ENCODE measurements at regions not wholly inside any gene's neighbourhood (a gene's known extent, or its start where the extent isn't known, plus 50 kb on each side); places are given as distances from the start of the nearest gene placed in this dataset.

DNA sequence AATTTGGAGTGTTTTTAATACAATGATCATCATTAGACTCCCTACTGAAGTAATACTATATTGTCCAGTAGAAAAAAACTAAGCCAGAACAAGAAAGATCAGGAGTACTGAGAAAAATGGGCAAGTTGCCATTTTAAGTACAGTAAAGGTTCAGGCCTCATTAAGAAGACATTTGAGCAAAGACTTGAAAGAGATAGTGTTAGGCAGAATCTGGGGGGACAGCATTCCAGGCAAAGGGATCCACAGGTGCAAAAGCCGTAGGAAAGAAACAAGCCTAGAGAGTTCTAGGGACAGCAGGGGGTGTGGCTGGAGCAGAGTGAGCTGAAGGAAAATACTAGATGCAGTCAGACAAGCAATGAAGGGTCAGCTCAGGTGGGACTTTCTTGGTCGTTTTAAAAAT, 58.1 kb upstream of the INTU start:
- TF ChIP-seq, protein P1, sequence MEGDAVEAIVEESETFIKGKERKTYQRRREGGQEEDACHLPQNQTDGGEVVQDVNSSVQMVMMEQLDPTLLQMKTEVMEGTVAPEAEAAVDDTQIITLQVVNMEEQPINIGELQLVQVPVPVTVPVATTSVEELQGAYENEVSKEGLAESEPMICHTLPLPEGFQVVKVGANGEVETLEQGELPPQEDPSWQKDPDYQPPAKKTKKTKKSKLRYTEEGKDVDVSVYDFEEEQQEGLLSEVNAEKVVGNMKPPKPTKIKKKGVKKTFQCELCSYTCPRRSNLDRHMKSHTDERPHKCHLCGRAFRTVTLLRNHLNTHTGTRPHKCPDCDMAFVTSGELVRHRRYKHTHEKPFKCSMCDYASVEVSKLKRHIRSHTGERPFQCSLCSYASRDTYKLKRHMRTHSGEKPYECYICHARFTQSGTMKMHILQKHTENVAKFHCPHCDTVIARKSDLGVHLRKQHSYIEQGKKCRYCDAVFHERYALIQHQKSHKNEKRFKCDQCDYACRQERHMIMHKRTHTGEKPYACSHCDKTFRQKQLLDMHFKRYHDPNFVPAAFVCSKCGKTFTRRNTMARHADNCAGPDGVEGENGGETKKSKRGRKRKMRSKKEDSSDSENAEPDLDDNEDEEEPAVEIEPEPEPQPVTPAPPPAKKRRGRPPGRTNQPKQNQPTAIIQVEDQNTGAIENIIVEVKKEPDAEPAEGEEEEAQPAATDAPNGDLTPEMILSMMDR (IDR thresholded peaks at IDR 0.05; ENCODE audit: extremely low read depth in 1 of 2, insufficient read depth in 1 of 2, low read depth in 1 of 2, low read length in 2 of 2): no peak
- TF ChIP-seq MYC (IDR thresholded peaks at IDR 0.05; ENCODE audit: low read depth, low read length) (no peak), JUN (IDR thresholded peaks at IDR 0.05; ENCODE audit: borderline replicate concordance, insufficient read depth, insufficient read length, low read depth) (no peak)
- Histone ChIP-seq H3K27ac (ENCODE audit: insufficient read depth, low read depth, low read length) (no peak overlapping the region), H3K9me1 (replicated peaks; ENCODE audit: control insufficient read depth, extremely low read depth, insufficient read depth, low read length) (no peaks in the 10 kb centered on the region), H3K9ac (replicated peaks; ENCODE audit: extremely low read depth, insufficient read depth, low read length) (no peak overlapping the region), H2AFZ (ENCODE audit: low read depth, low read length) (no peak overlapping the region), H3K4me2 (ENCODE audit: insufficient read depth, low read length) (no peak overlapping the region), H3K79me2 (ENCODE audit: control insufficient read depth, insufficient read depth, low read length) (no peaks in the 10 kb centered on the region), H3K4me3 (replicated peaks in 1 of 3; ENCODE audit: insufficient read depth in 1 of 3, low read depth in 1 of 3, low read length in 3 of 3) (no peak overlapping the region), H3K36me3 (ENCODE audit: control insufficient read depth in 2 of 2, extremely low read depth in 1 of 2, insufficient read depth in 2 of 2, low read length in 2 of 2) (no peaks in the 10 kb centered on the region), H3K9me3 (replicated peaks; ENCODE audit: control insufficient read depth, insufficient read depth, low read length) (no peaks in the 10 kb centered on the region), H3K4me1 (ENCODE audit: control insufficient read depth, extremely low read depth, insufficient read depth, low read length) (no peaks in the 10 kb centered on the region), H4K20me1 (replicated peaks; ENCODE audit: control insufficient read depth, extremely low read depth, insufficient read depth, low read length) (no peaks in the 10 kb centered on the region), H3K27me3 (ENCODE audit: control insufficient read depth in 2 of 2, insufficient read depth in 2 of 2, low read length in 2 of 2) (peaks cover 4% of the 10 kb centered on the region in 2 experiments)
- DNase-seq (ENCODE audit: low read depth, low spot score) (no peak), FAIRE-seq (no peak)
- dilution Hi-C loops (cut with MboI; ENCODE audit: extremely low pct_ligation_motif_present, low sequenced_read_pairs): no loop called here
- intact Hi-C loops (cut with micrococcal nuclease): no loop called here
- POLR2A ChIA-PET: no interaction called here
- no TSS peak for BruUV-seq (replicated peaks)
- CTCF ChIA-PET: interaction anchor here (2.0 kb wide), 1 partner anchor 12 kb away, joined by 7 read pairs; no protein-coding TSS in a partner anchor

DNA sequence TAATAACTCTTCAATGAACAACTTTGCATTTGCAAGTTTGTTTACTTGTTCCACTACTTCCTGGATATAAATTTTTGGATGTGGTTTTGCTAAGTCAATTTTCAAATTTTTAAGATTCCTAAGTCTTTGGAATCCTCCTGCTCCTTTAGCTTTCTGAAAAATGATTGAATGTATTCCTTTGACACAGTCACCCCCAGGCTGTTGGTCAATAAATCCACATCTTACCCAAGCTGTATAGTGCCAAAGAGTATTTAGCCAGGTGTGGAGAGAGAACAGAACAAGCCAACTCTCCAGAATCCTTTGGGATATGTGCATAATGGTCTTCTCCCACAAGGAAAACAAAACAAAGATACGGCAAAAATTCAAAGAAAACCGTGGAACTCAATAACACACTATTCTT, 56.9 kb upstream of the INTU start:
- TF ChIP-seq POLR2AphosphoS5 (IDR thresholded peaks at IDR 0.05; ENCODE audit: insufficient read depth, low read depth, low read length): no peak
- TF ChIP-seq JUN (IDR thresholded peaks at IDR 0.05; ENCODE audit: borderline replicate concordance, insufficient read depth, insufficient read length, low read depth): no peak
- TF ChIP-seq FOS (IDR thresholded peaks at IDR 0.05; ENCODE audit: borderline replicate concordance, insufficient read depth, low read length): no peak
- no peak for TF ChIP-seq EZH2 (IDR thresholded peaks at IDR 0.05; ENCODE audit: borderline replicate concordance, low read depth, low read length, severe bottlenecking)
- TF ChIP-seq, protein P1 (IDR thresholded peaks at IDR 0.05; ENCODE audit: extremely low read depth in 1 of 2, insufficient read depth in 1 of 2, low read depth in 1 of 2, low read length in 2 of 2): no peak
- no peak for TF ChIP-seq POLR2A (IDR thresholded peaks at IDR 0.05; ENCODE audit: low read depth, low read length)
- TF ChIP-seq, protein P2, sequence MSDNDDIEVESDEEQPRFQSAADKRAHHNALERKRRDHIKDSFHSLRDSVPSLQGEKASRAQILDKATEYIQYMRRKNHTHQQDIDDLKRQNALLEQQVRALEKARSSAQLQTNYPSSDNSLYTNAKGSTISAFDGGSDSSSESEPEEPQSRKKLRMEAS (IDR thresholded peaks at IDR 0.05; ENCODE audit: insufficient read depth, insufficient read length): no peak
- TF ChIP-seq GATA2 (IDR thresholded peaks at IDR 0.05; ENCODE audit: insufficient read depth, insufficient read length, low read depth, low read length): no peak
- TF ChIP-seq MYC (IDR thresholded peaks at IDR 0.05; ENCODE audit: low read depth, low read length): no peak
- Histone ChIP-seq H3K9me1 (replicated peaks; ENCODE audit: control insufficient read depth, extremely low read depth, insufficient read depth, low read length) (no peaks in the 10 kb centered on the region), H3K4me3 (replicated peaks in 1 of 3; ENCODE audit: insufficient read depth in 1 of 3, low read depth in 1 of 3, low read length in 3 of 3) (no peak overlapping the region), H3K9me3 (replicated peaks; ENCODE audit: control insufficient read depth, insufficient read depth, low read length) (no peaks in the 10 kb centered on the region), H3K79me2 (ENCODE audit: control insufficient read depth, insufficient read depth, low read length) (no peaks in the 10 kb centered on the region), H2AFZ (ENCODE audit: low read depth, low read length) (no peak overlapping the region), H3K4me1 (ENCODE audit: control insufficient read depth, extremely low read depth, insufficient read depth, low read length) (no peaks in the 10 kb centered on the region), H3K27me3 (ENCODE audit: control insufficient read depth in 2 of 2, insufficient read depth in 2 of 2, low read length in 2 of 2) (peaks cover 4% of the 10 kb centered on the region in 2 experiments), H3K9ac (replicated peaks; ENCODE audit: extremely low read depth, insufficient read depth, low read length) (no peak overlapping the region), H3K4me2 (ENCODE audit: insufficient read depth, low read length) (no peak overlapping the region), H4K20me1 (replicated peaks; ENCODE audit: control insufficient read depth, extremely low read depth, insufficient read depth, low read length) (no peaks in the 10 kb centered on the region), H3K27ac (ENCODE audit: insufficient read depth, low read depth, low read length) (no peak overlapping the region), H3K36me3 (ENCODE audit: control insufficient read depth in 2 of 2, extremely low read depth in 1 of 2, insufficient read depth in 2 of 2, low read length in 2 of 2) (no peaks in the 10 kb centered on the region)
- no peak for FAIRE-seq
- DNase-seq (ENCODE audit: low read depth, low spot score): no peak
- POLR2A ChIA-PET: no interaction called here
- CTCF ChIA-PET: interaction anchor here (2.0 kb wide), 1 partner anchor 11 kb away, joined by 7 read pairs; no protein-coding TSS in a partner anchor
- intact Hi-C loops (cut with micrococcal nuclease) (no loop called here), dilution Hi-C loops (cut with MboI; ENCODE audit: extremely low pct_ligation_motif_present, low sequenced_read_pairs) (no loop called here)
- BruUV-seq (replicated peaks): no TSS peak
